GM21390 (cell line): ENCODE measurements at regions not wholly inside any gene's neighbourhood (a gene's known extent, or its start where the extent isn't known, plus 50 kb on each side); places are given as distances from the start of the nearest gene placed in this dataset.

Source experiments
- ATAC-seq: cut with Tn5 transposase; IDR thresholded peaks from one replicate; pipeline ENCODE4 v1.9.1; 2021; ENCODE audit not compliant: unreplicated experiment

DNA sequence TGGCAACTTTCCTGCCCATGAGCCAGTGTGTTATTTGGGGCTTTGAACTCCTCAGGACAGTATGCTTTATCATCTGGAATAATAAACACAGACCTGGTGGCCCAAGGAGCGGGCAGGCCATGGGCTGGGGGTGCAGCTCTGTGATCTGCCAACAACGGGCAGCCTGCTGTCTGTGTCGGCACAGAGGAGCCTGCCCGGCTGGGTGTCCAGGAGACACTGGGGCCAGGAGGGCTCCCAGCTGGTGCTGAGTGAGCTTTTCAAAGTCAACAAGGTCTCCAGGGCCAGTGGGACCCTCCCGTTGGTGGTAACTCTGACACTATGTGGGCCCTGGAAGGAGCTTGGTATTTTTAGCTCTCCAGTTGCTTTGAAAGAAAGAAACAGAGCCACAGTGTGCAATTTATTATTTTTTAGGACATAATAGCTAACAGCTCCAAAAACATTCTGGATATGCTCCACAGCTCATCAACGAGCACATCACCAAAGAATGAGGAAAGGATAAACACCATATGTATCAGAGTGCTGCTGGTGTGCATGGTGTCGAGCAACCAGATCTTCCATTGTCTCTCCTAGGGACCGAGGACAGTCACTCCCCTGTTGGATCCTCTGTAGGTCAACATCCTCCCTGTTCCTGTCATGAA lies 488.7 kb upstream of the USP24 start:
- ATAC-seq: no peak

DNA sequence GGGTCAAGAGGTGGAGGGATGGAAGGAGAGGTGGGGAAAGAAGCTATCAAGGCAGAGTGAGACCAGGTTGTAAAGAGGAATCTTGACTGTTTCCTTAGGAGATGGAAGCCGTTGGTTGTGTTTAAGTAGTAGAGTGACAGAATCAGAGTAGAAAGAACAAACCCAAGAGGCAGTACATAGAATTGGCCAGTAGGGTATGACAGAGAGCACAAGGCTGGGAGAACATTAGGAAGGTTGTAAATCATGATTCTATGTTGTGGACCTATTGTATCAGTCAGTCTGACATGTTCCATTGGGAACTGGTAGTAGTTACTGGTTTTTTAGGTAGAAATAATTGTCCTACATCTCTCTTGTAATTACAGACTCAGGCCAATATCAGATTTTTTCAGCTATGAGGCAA lies 486.9 kb upstream of the USP24 start:
- peak; percentile 92 for ATAC-seq

DNA sequence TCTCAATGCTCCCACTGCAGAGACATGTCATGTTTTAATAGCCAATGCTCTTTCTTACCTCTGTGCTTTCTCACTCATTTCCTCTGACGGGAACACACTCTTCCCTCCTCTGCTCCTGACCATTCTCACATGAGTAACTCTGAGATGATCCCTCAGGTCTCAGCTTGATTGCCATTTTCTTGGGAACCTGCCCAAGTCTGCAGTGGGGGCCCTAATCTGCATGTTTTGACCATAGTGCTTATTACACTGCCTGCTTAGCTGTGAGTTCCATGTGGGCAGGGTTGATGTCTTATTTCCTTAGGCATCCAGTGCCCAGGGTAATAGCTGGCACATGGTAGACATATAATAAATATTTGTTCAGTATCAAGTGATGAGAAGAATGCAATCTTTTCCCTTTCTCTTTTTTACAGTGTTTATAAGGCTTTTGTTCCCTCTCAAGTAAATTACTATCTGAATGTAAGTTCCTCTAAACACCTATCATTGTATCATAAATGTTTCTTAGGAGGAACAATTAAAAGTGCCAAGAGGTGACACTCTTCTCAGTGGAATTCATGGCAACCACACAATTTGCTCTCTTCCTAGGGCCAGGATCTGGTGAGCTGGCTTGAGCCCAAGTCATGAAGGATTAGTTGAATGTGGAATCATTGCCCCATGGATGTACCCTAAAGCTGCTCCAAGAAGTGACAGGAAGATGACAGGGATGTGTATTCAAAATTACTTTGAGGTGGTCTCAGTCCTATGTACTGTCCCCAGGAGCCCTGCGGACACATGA lies 485.4 kb upstream of the USP24 start:
- ATAC-seq: no peak

DNA sequence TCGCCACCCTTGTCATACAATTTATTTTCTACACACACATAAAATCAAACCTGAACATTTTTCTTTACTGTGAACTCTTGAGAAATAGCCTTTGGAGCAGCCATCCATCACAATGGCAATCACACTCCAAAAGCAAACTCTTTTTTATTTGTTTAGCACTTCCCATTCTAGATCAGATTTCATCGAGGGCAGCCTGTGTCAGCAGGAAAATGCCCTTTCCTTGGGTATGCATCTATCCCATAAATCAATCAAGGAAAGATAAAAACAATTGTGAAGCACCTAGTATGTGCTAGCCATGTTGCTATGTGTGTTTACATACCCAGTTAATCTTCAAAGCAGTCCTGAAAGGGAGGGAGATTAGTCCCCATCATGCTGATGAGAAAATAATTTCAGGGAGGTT lies 484.1 kb upstream of the USP24 start:
- ATAC-seq: no peak

DNA sequence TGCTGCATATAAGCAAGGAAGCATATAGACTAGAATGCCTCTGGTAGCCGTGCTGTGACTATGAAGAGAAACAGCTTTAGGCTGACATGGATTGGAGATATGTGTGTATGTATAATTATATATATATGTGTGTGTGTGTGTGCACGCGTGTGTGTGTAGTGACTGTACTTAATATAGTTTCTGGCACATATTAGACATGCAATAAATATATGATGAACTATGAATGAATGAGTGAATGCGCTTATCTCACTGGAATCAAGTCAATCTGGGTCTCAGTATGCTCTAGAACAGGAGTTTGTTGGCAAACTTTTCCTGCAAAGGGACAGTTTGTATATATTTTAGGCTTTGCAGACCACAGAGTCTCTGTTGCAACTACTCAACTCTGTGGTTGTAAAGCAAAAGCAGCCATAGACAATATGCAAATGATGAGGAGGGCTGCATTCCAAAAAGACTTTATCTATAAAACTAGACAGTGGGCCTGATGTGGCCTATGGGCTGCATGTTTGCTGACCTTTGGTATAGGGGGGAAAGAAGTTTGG lies 482.9 kb upstream of the USP24 start:
- no peak for ATAC-seq

DNA sequence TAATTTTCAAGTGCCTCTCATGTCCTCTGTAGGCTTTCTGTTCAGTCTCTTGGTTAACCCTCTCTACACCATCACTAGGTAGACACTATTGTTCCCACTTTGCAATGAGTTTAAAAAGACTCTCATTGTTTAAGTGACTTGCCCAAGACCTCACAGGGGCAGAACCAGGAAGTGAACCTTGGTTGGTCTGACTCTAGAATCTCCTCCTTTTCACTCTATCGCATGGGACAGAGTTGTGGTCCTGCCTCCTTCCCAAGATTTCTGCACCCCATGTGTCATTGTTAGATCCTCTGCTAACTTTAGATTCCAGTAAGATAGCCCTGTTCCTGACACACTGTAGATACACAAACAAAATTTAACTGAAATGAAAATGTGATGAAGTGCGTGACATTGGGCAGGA lies 481.7 kb upstream of the USP24 start:
- ATAC-seq: no peak

DNA sequence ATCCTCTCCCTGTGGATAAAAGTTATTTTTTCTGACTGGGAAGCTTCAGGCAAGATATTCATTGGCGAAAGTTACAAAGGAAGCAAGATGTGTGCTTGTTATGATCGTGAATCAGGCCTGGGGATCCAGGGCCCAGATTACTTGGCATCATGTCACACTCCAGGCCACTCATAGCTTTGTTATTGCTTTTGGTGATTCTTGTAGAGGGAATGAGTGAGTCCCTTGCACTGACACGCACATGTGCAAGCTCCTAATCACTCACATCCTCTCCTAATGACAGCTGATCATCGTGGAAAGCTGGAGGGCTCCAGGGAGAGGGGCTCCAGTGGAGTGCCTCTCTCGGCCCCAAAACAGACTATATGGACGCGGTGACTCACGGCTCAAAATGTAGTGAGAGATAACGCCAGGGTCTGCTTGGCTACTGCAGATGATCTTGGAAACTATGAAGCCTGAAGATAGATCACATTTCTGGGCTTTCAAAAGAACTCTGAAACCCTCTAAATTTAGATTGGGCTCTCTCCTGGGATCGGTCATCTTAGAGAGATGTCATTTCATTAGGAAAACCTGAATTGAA lies 481.1 kb upstream of the USP24 start:
- ATAC-seq: no peak

DNA sequence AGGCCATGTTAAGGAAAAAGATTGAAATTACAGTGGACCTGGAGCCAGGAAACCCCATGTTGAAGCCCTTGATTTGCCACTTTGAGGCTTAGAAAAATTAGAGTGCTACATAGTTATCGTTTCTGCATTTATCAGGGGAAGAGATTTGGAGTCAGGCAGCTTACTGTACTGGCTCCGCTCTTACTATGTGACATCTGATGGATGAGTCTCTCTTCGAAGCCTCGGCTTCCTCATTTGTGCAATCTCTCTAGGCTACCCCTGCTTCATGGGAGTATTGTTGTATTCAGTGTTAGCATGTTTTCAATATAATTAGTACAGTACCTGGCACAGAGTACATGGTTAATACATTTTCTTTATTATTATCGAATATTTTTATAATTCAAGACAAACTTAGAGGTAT lies 480.4 kb upstream of the USP24 start:
- ATAC-seq: no peak

DNA sequence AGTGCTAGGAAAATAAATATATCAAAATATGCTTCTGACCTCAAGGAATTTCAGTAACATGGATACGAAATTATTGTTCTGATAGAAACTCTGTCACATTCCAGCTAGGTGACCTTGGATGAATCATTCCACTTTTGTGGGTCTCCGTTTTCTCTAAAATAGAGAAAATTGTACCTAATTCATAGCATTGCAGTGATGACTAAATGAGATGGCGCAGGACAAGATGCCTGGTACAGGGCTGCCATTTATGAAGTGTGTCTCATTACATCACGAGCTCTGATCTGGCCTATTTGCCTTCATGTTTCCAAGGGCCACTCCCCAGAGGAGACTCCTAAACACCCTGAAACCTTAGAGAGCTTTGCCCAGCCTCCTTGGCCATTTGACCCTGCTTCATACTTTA lies 480.0 kb upstream of the USP24 start:
- ATAC-seq: no peak

DNA sequence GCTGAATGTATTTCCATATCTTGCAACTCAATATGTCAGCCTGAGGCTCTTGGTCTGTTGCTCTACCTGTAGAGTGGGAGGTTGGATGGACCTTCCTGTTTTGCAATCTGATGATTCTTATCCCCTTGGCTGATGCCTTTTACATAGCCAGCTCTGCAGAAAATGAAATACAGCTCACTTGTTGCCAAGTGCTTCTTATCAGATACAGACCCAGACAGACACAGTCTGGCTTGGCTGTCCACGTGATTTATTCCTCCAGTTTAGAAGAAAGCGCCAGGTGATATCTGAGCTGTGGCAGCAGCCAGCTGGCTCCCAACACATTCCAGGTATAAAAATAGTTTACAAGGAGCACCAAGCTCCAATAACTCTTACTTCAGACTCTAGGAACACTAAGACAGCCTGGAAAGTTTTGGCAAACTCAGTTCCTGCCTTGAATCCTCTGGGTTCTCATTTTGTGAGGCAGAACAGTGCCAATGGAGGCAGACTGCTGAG lies 479.2 kb upstream of the USP24 start:
- ATAC-seq: no peak

DNA sequence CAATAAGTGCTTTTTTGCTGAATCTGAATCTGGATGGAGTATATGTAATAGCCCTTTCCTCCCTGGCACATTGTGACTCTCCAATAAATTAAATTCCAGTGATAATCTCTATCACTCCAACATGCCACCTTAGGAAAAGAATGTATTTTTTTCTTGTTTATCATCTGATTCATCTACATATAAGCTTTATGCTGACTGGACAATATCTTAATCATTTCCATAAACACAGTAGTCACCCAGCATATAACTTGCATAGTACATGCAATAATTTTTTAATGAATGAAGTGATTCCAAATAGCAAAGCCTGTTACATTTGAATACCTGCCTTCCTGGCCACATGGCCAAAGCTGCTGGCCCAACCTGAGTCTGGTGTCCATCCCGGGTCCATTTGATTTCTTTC lies 477.6 kb upstream of the USP24 start:
- no peak for ATAC-seq

DNA sequence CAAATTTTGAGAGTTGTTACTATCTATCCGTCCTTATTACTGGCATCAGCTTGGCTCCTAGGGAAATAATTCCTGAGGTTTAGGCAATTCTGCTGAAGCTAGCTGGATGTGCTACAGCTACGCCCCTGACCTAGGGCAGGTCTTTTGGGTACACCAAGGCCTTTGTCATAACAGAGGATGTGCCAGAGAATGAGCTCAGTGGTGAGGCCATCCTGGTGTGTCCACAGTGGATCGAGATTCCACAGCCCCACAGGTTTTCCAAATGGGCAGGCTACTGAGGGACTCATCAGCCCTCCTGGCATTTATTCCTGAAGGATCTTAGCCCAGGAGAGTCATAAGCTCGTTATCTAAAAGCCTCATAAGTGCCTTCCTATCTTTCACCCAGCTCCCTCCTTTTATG lies 475.2 kb upstream of the USP24 start:
- no peak for ATAC-seq

DNA sequence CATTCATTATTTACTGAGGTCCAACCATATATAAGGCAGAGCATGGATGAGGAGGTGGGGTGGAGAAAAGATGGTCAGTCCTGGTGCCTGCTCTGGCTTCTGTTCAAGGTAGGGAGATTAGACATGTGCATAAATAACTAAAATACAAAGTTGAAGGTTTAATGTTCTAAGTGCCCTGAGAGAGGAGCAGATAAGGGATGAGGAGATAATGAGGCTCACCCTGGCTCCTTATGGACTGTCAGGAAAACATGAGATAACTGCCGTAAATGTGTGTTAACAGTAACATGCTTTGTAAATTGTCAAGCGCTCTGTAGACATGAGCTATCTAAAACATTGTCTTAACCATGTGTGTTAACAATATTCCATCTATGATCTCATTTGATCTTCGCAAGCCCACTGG lies 474.6 kb upstream of the USP24 start:
- ATAC-seq: no peak

DNA sequence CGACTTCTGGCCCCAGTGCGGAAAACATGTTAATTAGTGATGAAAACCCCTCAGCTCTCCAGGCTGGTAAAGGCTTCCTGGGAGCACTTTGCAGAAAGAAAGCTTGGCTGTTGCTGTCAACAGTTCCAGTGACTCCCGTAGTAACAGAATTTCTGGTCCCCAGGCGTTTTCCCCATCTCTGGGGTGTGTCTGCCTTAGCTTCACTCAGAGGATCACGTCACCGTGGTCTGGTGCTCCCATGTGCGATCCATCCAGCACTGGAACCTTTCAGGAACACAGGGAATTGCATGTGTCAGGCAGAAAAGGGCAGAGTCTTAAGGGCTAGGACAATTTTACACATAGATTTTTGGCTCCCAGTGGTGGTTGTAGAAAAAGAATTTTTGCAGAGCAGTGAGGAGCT lies 470.4 kb upstream of the USP24 start:
- ATAC-seq: no peak

DNA sequence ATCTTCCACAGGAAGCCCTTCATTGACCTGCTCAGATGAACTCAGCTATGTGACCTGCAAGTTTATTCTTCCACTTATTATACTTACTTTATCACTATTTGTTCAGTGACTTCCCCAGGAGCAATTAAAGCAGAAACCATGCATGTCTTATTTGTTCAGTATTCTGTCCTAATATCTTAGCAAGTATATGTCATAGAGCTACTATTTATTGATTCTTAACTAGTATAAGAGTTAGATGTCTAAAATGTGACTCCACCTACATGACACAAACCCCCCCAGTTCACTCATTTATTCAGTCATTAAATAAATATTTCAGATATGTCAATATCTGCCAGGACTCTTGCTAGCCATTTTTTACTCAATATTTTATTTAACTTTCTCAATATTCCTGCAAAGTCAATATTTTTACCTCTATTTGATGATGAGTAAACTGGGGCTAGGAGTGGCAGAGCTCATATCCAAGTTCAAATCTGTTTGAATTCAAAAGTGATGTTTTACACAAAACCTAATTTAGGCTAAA lies 469.0 kb upstream of the USP24 start:
- ATAC-seq: no peak

DNA sequence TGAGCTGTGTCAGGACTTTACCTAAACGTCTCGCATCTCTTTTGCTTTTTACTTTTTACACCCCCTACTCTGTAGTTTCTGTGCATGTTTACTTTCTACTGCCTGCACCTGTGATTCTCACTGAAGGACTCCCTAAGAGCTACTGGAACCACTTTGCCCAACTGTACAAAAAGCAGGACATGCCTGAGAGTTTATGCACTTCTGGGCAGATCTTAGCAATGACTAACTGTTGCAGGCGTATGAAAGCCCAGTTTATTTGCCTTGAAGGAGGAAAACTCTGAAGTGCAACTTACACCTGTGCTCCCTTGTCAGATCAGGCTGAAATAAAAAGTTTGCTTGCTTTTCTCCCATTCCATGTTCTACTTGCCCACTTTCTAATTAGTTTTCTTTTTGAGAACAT lies 467.0 kb upstream of the USP24 start:
- no peak for ATAC-seq

DNA sequence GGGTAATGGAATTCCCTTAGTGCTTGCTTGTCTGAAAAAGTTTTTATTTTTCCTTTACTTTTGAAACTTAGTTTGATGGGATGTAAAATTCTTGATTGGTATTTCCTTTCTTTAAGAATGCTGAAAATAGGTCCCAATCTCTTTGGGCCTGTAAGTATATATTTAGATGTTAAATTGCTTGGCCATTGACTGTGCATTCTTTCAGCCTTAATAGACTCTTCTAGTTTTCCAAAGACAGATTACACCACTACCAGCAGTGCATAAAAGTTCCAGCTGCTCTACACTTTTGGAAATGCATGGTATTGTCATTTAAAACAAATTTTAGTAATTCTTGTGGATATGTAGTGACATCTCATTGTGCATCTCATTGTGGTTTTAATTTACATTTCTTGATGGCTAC lies 464.8 kb upstream of the USP24 start:
- no peak for ATAC-seq

DNA sequence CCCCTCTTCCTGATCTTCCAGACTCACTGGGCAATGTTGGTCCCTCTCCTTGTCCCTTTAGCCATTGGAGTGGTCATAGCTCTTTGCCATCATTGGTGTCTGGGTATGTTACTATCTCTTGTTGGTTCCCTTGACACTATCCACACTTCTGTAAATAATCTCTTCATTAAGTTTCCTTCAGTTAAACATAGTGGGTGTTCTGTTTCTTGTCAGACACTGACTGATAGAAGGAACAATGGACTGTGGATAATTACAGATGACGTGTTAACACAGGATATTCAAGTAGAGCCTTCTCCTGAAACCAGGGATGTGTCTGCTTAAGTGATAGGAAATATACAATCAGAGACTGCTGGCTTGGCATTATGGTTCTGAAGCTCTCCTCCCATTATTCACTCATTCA lies 458.3 kb upstream of the USP24 start:
- no peak for ATAC-seq

DNA sequence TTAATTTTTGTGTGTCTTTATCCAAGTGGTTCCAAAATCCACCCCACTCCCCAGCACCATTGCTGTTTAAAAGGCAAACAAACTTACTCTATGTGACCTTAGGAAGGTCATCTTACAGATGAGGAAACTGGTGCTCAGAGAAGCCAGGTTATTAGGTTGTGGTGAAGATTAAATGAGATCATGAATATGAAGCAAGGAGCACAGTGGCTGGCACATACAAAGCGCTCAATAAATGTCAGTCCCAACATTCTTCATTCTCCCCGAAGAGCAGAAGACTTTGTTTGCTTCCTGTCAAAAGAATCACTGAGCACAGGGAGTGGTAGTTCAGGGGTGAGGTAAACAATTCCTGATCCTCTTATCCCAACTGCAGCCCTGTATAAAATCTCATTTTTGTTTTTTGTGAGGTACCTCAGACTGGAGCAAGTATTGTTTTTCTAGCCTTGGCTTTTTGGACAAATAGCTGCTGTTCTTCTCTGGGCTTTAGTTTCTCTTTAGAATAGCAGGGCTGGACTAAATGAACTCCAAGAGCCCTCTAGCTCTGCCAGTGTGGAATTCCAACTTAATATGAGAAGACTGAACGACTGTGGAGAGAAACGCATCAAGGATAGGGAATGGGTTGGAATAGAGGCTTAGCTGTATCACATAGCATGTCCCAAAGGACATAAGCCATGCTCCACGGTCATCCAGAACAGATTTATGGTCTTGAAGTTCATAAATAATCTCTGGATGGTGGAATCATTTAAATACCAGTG lies 455.3 kb upstream of the USP24 start:
- ATAC-seq: no peak

DNA sequence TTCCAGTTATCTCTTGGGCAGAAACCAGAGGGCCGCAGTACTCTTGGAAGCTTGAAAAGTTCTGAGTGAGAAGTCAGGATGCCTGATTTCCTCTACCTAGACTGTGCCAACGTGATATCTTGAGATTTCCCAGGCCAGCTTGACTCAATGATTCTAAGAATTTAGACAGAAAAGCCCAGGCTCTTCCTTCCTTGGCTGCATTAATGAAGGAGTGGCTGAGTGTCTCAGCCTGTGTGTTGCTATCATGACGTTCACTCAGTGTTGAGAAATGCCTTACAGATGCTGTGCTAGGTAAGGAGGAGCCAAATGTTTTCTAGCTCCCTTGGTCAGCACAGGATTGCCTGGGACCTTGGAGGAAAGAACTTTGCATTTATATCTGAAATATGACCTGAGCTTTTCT lies 454.1 kb upstream of the USP24 start:
- ATAC-seq: no peak

DNA sequence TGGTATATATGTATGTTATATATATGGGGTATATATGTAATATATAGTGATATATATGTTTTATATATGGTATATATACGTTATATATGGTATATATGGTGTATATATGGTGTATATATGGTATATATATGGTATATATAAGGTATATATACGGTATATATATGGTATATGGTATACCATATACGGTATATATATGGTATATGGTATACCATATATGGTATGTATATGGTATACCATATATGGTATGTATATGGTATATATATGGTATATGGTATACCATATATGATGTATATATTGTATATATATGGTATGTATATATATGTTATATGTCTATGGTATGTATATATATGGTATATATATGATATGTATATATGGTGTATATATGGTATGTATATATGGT lies 447.7 kb upstream of the USP24 start:
- ATAC-seq: no peak
